ENCODE measurements at regions not wholly inside any gene's neighbourhood (a gene's known extent, or its start where the extent isn't known, plus 50 kb on each side); places are given as distances from the start of the nearest gene placed in this dataset.

DNA sequence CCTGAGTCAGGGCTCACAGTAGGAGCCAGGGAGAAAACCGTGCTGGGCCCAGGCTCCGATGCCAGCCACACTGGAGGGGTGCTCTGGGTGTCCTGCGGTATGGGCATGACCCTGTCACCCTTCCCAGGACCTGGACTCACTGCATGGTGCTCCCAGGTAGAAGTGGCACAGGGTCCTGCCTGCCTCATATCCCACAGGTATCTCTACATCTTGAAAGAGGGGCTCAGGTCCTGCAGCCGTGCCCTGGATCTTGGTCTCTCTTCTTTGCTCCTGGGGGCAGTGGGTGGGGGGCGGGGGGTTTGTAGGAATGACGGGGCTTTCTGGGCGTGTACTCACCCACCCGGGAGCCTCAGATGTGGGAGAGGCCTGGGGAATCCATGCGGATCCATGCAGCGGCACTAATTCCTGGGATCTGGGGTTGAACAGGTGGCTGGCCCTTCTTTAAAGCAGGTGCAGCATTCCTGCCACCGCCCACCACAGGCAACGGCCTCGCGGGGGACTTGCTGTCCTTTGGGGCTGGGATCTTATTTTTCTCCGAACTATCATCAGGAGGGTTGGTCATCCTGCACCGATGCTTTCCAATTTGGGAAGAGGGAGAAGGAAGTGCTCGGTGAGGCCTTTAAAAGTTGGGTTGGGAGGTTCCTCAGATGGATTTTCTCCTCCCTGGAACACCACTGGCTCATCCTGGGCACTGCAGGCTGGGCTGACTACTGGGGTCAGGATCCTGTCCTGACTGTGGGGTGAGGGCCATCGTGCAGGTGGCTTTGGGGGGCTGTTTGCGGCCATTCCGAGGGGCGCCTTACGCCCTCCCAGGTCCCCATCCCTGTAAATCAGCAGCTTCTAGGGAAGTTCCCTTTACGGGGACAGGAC is 886.4 kb downstream of the BRD1 start:
- ATAC-seq (ENCODE audit: low read depth): no peak
- TF ChIP-seq, protein P1, sequence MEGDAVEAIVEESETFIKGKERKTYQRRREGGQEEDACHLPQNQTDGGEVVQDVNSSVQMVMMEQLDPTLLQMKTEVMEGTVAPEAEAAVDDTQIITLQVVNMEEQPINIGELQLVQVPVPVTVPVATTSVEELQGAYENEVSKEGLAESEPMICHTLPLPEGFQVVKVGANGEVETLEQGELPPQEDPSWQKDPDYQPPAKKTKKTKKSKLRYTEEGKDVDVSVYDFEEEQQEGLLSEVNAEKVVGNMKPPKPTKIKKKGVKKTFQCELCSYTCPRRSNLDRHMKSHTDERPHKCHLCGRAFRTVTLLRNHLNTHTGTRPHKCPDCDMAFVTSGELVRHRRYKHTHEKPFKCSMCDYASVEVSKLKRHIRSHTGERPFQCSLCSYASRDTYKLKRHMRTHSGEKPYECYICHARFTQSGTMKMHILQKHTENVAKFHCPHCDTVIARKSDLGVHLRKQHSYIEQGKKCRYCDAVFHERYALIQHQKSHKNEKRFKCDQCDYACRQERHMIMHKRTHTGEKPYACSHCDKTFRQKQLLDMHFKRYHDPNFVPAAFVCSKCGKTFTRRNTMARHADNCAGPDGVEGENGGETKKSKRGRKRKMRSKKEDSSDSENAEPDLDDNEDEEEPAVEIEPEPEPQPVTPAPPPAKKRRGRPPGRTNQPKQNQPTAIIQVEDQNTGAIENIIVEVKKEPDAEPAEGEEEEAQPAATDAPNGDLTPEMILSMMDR (IDR thresholded peaks at IDR 0.05; ENCODE audit: poor library complexity, severe bottlenecking): no peak

DNA sequence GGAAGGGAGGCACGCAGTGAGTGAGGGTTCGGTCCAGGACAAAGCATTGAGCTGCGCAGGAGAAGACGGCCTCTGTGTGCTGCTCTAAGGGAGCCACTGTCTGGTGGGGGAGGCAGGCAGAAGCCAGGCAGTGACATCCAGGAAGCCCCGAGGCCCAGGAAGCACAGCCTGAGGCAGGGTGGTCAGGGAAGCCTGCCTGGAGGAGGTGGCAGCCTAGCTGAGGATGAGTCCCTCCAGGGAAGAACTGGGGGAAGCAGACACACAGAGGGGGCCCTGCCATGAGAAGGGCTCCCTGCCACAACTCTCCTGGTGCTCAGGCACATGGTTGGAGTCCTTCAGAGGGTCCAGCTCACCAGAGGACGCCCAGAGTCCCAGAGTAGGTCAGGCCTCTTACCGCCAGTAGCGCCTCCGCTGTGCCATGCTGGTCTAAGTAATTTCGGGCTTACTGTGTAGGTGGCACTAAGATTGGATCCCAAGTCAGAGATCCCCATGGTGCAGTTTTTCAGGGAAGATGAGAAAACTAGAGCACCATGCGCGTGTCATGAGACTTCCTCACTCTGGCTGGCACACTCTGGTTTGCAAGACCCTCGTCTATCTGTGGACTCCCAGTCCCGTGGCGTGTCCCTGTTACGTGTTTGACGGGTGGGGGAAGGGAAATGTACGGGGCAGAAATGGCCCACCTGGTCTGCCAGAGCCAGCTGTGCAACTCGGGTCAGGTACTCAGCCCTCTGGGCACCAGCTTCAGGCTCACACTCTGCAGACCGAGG is 887.2 kb downstream of the BRD1 start:
- Histone ChIP-seq H3K4me1 (ENCODE audit: insufficient read depth, poor library complexity, severe bottlenecking) (no peaks in the 10 kb centered on the region), H3K9me3 (ENCODE audit: severe bottlenecking) (no peaks in the 10 kb centered on the region), H3K27me3 (ENCODE audit: insufficient read depth, poor library complexity, severe bottlenecking) (no peaks in the 10 kb centered on the region), H3K4me3 (ENCODE audit: severe bottlenecking) (no peak overlapping the region), H3K36me3 (ENCODE audit: low read depth) (no peaks in the 10 kb centered on the region), H3K27ac (ENCODE audit: poor library complexity, severe bottlenecking) (no peak overlapping the region)
- TF ChIP-seq, protein P1 (IDR thresholded peaks at IDR 0.05; ENCODE audit: poor library complexity, severe bottlenecking): no peak
- no peak for ATAC-seq (ENCODE audit: low read depth)
- no peak for DNase-seq (ENCODE audit: low spot score)

More for the DNA sequence above, 886.4 kb downstream of the BRD1 start:
- H3K9me3 ChIP-seq (ENCODE audit: severe bottlenecking): no peaks in the 10 kb centered on the region
- H3K4me3 ChIP-seq (ENCODE audit: severe bottlenecking): no peak overlapping the region
- H3K36me3 ChIP-seq (ENCODE audit: low read depth): no peaks in the 10 kb centered on the region
- DNase-seq (ENCODE audit: low spot score): no peak
- H3K4me1 ChIP-seq (ENCODE audit: insufficient read depth, poor library complexity, severe bottlenecking): no peaks in the 10 kb centered on the region
- H3K27me3 ChIP-seq (ENCODE audit: insufficient read depth, poor library complexity, severe bottlenecking): no peaks in the 10 kb centered on the region
- no peak overlapping the region for H3K27ac ChIP-seq (ENCODE audit: poor library complexity, severe bottlenecking)

DNA sequence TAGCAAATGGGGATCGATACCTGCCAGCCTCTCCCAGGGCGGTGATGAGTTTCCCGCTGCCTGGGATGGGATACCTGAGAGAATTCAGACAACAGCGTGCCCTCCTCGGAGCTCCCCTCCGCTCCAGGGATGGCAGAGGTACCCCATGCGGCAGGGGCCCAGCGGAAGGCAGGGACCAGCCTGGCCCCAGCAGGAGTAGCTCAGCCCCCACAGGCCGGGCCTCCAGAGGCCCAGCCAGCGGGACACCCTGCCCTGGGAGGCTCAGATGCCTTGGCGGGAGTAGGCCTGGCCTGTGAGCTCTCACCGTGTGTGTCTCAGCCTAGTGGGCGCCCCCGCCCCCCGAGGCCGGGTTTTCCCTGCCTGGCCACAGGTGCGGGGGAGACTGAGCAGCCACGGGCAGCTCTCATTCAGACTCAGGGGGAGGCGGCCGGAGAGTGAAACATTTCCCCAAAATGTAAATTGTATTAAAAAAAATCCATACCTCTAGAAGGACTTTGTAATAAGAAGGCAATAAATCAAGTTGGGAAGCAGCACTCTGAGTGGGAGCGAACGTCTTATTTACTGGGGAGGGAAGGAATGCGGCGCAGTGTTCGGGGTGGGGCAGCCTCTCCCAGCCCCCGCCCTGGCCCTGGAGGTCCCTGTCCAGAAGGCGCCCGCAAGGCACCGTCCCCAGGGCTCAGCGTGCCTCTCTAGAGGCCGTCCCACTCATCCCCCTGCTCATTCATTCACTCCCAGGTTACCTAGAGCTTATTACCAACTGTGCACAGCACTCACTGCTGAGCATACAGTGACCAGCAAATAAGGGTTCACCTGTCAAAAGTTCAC is 888.0 kb downstream of the BRD1 start:
- H3K27ac ChIP-seq (ENCODE audit: poor library complexity, severe bottlenecking): no peak overlapping the region
- no peaks in the 10 kb centered on the region for H3K36me3 ChIP-seq (ENCODE audit: low read depth)
- no peaks in the 10 kb centered on the region for H3K27me3 ChIP-seq (ENCODE audit: insufficient read depth, poor library complexity, severe bottlenecking)
- H3K4me3 ChIP-seq (ENCODE audit: severe bottlenecking): no peak overlapping the region
- TF ChIP-seq, protein P1 (IDR thresholded peaks at IDR 0.05; ENCODE audit: poor library complexity, severe bottlenecking): no peak
- no peaks in the 10 kb centered on the region for H3K9me3 ChIP-seq (ENCODE audit: severe bottlenecking)
- no peaks in the 10 kb centered on the region for H3K4me1 ChIP-seq (ENCODE audit: insufficient read depth, poor library complexity, severe bottlenecking)
- DNase-seq (ENCODE audit: low spot score) (no peak), ATAC-seq (ENCODE audit: low read depth) (no peak)

DNA sequence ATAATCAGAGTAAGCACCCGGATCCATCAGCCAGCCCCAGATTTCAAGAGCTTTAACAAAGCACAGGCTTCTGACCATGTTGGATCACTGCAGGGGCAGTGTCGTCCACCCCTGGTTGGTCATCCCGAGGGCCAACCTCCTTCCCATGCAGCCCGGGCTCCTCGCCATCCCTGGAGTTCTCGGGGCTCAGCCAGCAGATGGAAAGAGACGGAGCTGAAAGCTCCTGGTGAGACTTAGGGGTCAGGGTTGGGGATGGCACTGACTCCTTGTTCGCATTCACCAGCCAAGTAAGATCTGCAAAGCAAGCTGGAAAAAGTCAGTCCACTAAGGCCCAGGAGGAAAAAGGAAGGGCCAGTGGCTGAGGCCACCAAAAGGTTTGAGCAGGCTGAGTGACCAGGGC is 888.9 kb downstream of the BRD1 start:
- ATAC-seq (ENCODE audit: low read depth): no peak
- Histone ChIP-seq H3K27ac (ENCODE audit: poor library complexity, severe bottlenecking) (no peak overlapping the region), H3K36me3 (ENCODE audit: low read depth) (no peaks in the 10 kb centered on the region), H3K27me3 (ENCODE audit: insufficient read depth, poor library complexity, severe bottlenecking) (no peaks in the 10 kb centered on the region), H3K4me3 (ENCODE audit: severe bottlenecking) (no peak overlapping the region), H3K4me1 (ENCODE audit: insufficient read depth, poor library complexity, severe bottlenecking) (no peaks in the 10 kb centered on the region), H3K9me3 (ENCODE audit: severe bottlenecking) (no peaks in the 10 kb centered on the region)
- TF ChIP-seq, protein P1 (IDR thresholded peaks at IDR 0.05; ENCODE audit: poor library complexity, severe bottlenecking): no peak
- no peak for DNase-seq (ENCODE audit: low spot score)
